Breast epithelium (tissue), 3 donors: ENCODE measurements at regions not wholly inside any gene's neighbourhood (a gene's known extent, or its start where the extent isn't known, plus 50 kb on each side); places are given as distances from the start of the nearest gene placed in this dataset.

Experiments
- CTCF ChIP-seq, 3 donors: fragments of 450-650 bp; IDR thresholded peaks; one replicate each; pipeline ENCODE4 v1.5.1; 2016 to 2017; ENCODE audit warnings: antibody characterized with exemption in 3 of 3, mild to moderate bottlenecking in 3 of 3, moderate library complexity in 3 of 3
- POLR2A ChIP-seq: fragments of 450-650 bp; IDR thresholded peaks from one replicate; pipeline ENCODE4 v1.6.1; 2016; ENCODE audit warnings: antibody characterized with exemption, mild to moderate bottlenecking, moderate library complexity
- POLR2AphosphoS5 ChIP-seq, 3 donors: sonication (generic); formaldehyde crosslinking; IDR thresholded peaks; one replicate each; pipeline ENCODE4 v1.6.1; 2017; ENCODE audit warnings: antibody characterized with exemption in 3 of 3

DNA sequence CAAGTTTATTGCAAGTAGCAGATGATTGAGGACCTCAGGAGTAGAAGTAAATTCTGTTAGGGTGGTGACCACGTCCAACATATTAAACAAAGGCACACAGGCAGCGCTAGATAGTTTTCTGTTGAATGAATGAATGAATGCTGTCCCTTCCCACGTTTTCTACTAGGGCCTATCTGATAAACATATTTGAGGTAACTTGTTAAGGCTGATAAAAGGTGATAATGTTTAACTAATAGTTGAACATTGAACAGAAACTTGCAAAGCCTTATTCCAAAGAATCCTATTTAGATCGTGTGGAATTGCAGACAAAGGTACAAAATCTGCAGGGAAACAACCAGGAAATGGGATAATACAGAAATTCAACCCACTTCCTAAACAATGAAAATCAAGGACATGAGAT, 559.5 kb upstream of the SEMA6D start:
- no peak for TF ChIP-seq CTCF (IDR thresholded peaks at IDR 0.05)
- no peak for TF ChIP-seq POLR2A
- TF ChIP-seq POLR2AphosphoS5 (IDR thresholded peaks at IDR 0.05): no peak
